AG04449 (cell line): ENCODE measurements at regions not wholly inside any gene's neighbourhood (a gene's known extent, or its start where the extent isn't known, plus 50 kb on each side); places are given as distances from the start of the nearest gene placed in this dataset.

ENCODE experiments used
- CTCF ChIA-PET: fragments of 350-600 bp; formaldehyde crosslinking; extraction: SDS; loops from one replicate; lab custom pipeline; 2021; ENCODE audit warnings: antibody characterized with exemption; lab: Yijun Ruan, JAX
- POLR2A ChIA-PET: fragments of 400-600, 350-600 bp; formaldehyde crosslinking; extraction: SDS; loops from one replicate; lab custom pipeline; 2020; ENCODE audit warnings: antibody characterized with exemption, inconsistent platforms; lab: Yijun Ruan, JAX
- DNase-seq: peaks from one replicate; pipeline ENCODE4 v3.0.0-alpha.2; 2010; ENCODE audit warnings: low read depth, low spot score
- H3K4me3 ChIP-seq: 2 replicates; pipeline ENCODE4 v1.5.1; 2011; ENCODE audit warnings: low read depth, mild to moderate bottlenecking, control low read depth, low read length
- CTCF ChIP-seq: IDR thresholded peaks from one replicate; pipeline ENCODE4 v1.5.1; 2011; ENCODE audit warnings: mild to moderate bottlenecking, moderate library complexity, low read length, control low read depth, inconsistent platforms; ENCODE audit not compliant: insufficient read depth; ENCODE audit errors: missing control alignments

GRCh38 chr3:72606005-72606800 lies 242.0 kb downstream of the SHQ1 start:
- no peak overlapping the region for H3K4me3 ChIP-seq
- POLR2A ChIA-PET = no interaction called here
- no peak for TF ChIP-seq CTCF
- DNase-seq = no peak
- CTCF ChIA-PET = interaction anchor here (0.9 kb wide), 3 partner anchors 9 to 12 kb away, joined by 3 to 4 read pairs (median 3); no protein-coding TSS in a partner anchor

- no peak for TF ChIP-seq CTCF
- CTCF ChIA-PET = no interaction called here
- DNase-seq = no peak
- H3K4me3 ChIP-seq = no peak overlapping the region
- POLR2A ChIA-PET = no interaction called here
Observed at GRCh38 chr3:72604328-72604727, 243.9 kb downstream of the SHQ1 start.

GRCh38 chr3:72601983-72602750 lies 246.1 kb downstream of the SHQ1 start:
- POLR2A ChIA-PET = no interaction called here
- H3K4me3 ChIP-seq = no peak overlapping the region
- no peak for TF ChIP-seq CTCF
- CTCF ChIA-PET = no interaction called here
- DNase-seq = no peak

- ChIA-PET CTCF (no interaction called here), POLR2A (no interaction called here)
- TF ChIP-seq CTCF = no peak
Observed at GRCh38 chr3:72601060-72601459, 247.2 kb downstream of the SHQ1 start.

GRCh38 chr3:72597756-72598195 lies 250.5 kb downstream of the SHQ1 start:
- ChIA-PET CTCF (no interaction called here), POLR2A (no interaction called here)
- no peak overlapping the region for H3K4me3 ChIP-seq
- TF ChIP-seq CTCF = no peak
- DNase-seq = no peak

More at GRCh38 chr3:72601060-72601459, 247.2 kb downstream of the SHQ1 start:
- DNase-seq = no peak
- H3K4me3 ChIP-seq = no peak overlapping the region

- H3K4me3 ChIP-seq = no peak overlapping the region
- ChIA-PET POLR2A (no interaction called here), CTCF (no interaction called here)
- TF ChIP-seq CTCF = no peak
- no peak for DNase-seq
Observed at GRCh38 chr3:72597043-72597442, 251.2 kb downstream of the SHQ1 start.
